ENCODE measurements at regions not wholly inside any gene's neighbourhood (a gene's known extent, or its start where the extent isn't known, plus 50 kb on each side); places are given as distances from the start of the nearest gene placed in this dataset.

GRCh38 chr4:111492496-111492895 is 652.8 kb upstream of the FAM241A start:
- TF ChIP-seq RAD21 (IDR thresholded peaks at IDR 0.05; ENCODE audit: low read depth) (no peak), CREB1 (IDR thresholded peaks at IDR 0.05; ENCODE audit: low read depth) (no peak), MAX (IDR thresholded peaks at IDR 0.05) (no peak), FOXM1 (IDR thresholded peaks at IDR 0.05; ENCODE audit: borderline replicate concordance, low read depth) (no peak), EP300 (IDR thresholded peaks at IDR 0.05; ENCODE audit: borderline replicate concordance) (no peak), USF1 (IDR thresholded peaks at IDR 0.05) (no peak)

Data from Ishikawa (cell line).